Astrocyte of the spinal cord (primary cell): ENCODE measurements at regions not wholly inside any gene's neighbourhood (a gene's known extent, or its start where the extent isn't known, plus 50 kb on each side); places are given as distances from the start of the nearest gene placed in this dataset.
A peak's percentile ranks its signal among the peaks of the same experiment; 100 is the strongest.

Experiments
- DNase-seq: peaks from one replicate; pipeline ENCODE4 v3.0.0; 2011; ENCODE audit warnings: low read depth, low spot score
- H3K4me3 ChIP-seq: 2 replicates; pipeline ENCODE4 v1.5.1; 2011; ENCODE audit warnings: low read depth, mild to moderate bottlenecking, low read length, moderate library complexity
- in situ Hi-C: cut with HindIII; loops from 2 replicates; pipeline ENCODE4 v1.10.0; 2017; ENCODE audit warnings: low sequenced_read_pairs
- TF ChIP-seq, protein P1 (sequence below): IDR thresholded peaks from 2 replicates; pipeline ENCODE4 v1.5.1; 2012; ENCODE audit warnings: low read depth, mild to moderate bottlenecking, low read length, inconsistent platforms

DNA sequence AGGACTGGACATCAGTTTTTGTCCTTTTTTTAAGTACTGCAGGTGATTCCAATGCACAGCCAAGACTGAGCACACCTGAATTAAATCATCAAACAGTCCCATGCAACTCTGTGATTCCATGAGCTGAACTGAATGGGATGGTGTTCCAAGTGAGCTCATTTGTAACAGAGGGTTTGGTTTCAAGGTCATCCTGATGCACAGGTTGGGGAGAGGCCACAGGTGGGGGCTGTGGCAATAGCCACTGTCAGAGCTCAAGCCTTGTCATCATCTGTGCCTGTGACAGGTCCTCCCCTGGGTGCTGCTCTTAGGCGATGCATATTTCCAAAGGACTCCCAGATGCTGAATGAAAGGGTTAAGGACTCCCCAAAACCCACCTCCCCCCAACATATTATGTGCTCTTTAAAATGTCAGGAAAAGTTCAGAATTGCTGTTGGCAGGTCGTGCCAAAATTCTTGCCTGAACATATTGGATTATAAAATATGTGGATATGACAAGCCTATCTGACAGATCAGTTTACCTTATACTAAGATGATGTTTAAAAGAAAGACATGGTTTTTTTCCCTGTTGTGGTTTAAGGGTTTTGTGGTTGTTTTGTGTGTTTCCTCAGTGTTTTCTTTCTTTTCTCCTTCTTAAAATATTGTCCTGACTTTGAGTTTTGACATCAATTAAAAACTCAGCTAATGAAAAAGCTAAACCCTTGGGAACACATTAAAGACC, 263.5 kb upstream of the SIX2 start:
- DNase-seq, result no peak
- TF ChIP-seq, protein P1, sequence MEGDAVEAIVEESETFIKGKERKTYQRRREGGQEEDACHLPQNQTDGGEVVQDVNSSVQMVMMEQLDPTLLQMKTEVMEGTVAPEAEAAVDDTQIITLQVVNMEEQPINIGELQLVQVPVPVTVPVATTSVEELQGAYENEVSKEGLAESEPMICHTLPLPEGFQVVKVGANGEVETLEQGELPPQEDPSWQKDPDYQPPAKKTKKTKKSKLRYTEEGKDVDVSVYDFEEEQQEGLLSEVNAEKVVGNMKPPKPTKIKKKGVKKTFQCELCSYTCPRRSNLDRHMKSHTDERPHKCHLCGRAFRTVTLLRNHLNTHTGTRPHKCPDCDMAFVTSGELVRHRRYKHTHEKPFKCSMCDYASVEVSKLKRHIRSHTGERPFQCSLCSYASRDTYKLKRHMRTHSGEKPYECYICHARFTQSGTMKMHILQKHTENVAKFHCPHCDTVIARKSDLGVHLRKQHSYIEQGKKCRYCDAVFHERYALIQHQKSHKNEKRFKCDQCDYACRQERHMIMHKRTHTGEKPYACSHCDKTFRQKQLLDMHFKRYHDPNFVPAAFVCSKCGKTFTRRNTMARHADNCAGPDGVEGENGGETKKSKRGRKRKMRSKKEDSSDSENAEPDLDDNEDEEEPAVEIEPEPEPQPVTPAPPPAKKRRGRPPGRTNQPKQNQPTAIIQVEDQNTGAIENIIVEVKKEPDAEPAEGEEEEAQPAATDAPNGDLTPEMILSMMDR, result no peak
- in situ Hi-C loops, result no loop called here

DNA sequence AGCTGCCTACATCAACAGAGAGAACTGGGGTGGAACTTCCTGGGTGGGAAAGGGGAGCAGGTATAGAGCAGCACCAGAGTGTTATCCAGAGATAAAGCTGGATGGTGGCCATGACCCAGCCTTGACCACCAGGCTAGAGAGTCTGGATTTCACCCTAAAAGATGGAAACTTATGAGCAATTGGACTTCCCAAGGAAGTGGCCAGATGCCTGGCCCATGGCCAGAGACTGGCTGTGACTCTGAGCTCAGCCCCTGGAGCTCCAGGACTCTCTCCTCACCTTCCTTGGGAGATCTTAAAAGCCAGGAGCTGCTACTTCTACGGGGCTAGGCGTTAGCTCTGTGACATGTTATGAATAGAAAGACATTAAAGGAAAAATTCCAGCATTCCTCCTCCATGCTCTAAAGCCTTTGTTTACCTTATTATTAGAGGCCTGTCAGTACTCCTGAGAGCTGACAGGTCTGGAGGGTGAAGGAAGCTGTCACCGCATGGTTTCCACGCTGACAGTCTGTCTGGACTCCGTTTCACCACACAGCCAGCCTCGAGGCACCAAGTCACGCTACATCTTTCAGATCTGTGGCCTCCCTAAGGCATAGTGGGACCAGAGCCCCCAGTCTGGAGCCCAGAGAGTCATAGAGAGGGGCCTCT, 260.0 kb upstream of the SIX2 start:
- in situ Hi-C loops, result no loop called here
- H3K4me3 ChIP-seq, result no peak overlapping the region
- no peak for DNase-seq
- TF ChIP-seq, protein P1, result no peak

More for the DNA sequence above, 263.5 kb upstream of the SIX2 start:
- H3K4me3 ChIP-seq, result no peak overlapping the region

DNA sequence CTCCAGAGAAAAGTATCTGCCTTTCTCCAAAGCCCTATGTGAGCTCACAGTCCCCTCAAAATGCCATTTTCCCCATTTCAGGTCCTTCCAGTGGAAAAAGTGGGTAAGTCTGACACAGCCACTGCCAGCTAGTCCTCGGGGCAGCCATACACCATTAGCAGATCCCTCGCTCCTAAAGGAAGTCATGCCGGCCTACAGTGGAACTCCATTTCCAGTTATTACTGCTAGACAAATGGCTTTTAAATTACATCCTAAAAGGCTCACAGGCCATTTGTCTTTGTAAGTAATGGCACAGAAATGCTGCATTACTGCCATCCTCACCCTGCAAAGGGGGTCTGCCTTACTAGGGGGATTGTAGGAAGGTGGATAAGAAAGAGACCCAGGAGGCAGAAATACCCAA, 259.4 kb upstream of the SIX2 start:
- TF ChIP-seq, protein P1, result no peak
- no peak for DNase-seq
- H3K4me3 ChIP-seq, result no peak overlapping the region
- in situ Hi-C loops, result no loop called here

DNA sequence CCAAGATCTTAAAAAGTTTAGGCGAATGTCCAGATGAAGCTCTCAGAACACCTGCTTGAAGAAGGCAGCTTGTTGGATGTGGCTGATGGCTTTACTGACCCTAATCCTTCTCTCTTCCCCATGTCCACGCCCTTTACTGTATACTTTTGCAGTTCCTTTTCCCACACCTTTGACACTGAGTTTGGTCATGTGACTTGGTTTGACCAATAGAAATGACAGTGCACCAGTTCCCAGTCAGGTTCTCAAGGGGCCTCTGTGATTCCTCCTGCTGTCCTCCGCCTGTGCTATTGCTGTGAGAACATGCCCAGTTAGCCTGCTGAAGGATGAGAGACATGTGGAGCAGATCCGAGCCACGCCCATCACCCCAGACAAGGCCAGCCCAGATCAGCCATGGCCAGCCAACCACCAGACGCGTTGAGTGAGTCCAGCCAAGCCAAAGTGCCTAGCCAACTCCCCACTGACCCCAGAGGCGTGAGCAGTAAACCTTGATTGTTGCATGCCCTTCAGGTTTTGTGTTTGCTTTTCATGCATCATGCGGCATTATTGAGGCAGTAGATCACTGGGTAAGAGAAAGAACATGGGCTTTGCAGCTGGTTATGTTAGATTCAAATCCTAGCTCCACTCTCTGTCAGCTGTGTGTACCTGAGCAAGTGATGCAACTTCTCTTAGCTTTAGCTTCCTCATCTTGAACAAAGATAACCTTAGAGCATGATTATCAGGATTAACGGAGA, 258.0 kb upstream of the SIX2 start:
- TF ChIP-seq, protein P1, result no peak
- DNase-seq, result no peak
- in situ Hi-C loops, result no loop called here

DNA sequence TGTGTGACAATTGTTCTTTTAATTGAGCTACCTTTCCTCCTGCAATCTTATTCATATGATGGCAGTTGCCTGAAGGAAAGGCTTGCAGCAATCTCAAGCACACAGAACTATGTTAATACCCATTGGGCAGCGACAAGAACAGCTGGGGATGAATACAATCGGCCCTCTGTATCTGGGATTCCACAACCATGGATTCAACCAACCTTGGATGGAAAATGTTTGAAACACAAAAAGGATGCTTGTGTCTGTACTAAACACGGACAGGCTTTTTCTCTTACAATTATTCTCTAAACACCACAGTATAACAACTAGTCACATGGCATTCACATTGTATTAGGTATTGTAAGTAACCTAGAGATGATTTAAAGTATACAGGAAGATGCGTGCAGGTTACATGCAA, 256.1 kb upstream of the SIX2 start:
- no peak for DNase-seq
- TF ChIP-seq, protein P1, result no peak
- H3K4me3 ChIP-seq, result no peak overlapping the region
- in situ Hi-C loops, result no loop called here

More for the DNA sequence above, 258.0 kb upstream of the SIX2 start:
- H3K4me3 ChIP-seq, result no peak overlapping the region

DNA sequence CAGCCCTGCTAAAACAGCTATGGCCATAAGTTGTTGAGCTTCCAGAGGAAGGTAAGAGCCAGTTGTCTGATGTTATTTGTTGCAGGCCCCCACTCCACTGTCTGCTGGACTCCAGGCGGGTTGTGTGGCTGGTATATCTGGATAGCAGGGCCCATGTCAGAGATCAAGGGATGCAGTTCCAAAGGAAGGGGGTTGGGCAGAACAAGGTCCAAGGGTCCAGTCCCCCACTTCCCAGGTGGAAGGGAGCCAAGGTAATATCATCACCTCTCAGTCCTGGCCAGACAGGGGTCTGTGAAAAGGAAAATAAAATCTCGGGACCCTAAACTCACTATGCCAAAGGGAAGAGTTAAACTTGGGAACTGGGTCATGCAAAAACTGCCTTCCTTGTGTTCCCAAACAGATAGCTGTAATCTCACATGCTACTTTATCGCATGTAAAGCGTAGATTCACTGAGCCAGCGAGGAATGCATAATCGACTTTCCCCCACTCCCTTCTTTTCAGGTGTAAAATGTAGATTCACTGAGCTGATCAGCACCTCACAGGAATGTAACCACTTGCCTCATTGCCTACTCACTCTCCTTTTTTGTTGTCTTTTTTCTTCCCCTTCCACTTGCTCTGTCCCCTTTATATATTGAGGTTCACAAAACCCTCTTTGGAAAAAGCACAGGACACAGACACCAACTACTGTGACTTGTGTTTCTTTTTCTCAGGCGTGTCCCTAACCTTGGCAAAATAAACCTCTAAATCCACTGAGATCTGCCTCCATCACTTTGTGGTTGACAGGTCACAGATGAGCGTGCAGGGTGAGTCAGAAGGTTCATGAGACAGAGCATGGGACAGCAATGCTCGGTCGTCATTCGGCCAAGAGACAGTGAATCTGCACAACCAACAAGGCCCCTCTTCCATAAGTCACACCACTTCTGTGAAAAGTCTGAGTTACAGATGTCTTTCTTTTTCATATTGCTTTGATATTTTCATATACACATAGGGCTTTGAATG, 255.3 kb upstream of the SIX2 start:
- DNase-seq, result peak; percentile 23
- TF ChIP-seq, protein P1, result no peak
- in situ Hi-C loops, result no loop called here
- H3K4me3 ChIP-seq, result no peak overlapping the region
